K562 (cell line): ENCODE measurements at regions not wholly inside any gene's neighbourhood (a gene's known extent, or its start where the extent isn't known, plus 50 kb on each side); places are given as distances from the start of the nearest gene placed in this dataset.

Source experiments
- ATF1 ChIP-seq, 2 experiments: fragments of 450-650 bp in 1 of 2; IDR thresholded peaks; 2 replicates each; pipeline ENCODE4 v1.6.1; 2016; ENCODE audit warnings: missing compliant biosample characterization in 1 of 2, missing genetic modification characterization in 1 of 2
- ATF6 ChIP-seq: sonication (generic); formaldehyde crosslinking; IDR thresholded peaks from 2 replicates; pipeline ENCODE4 v1.4.0; 2020; ENCODE audit warnings: mild to moderate bottlenecking, missing genetic modification reagents
- BMI1 ChIP-seq: fragments of 150-350 bp; IDR thresholded peaks from 2 replicates; pipeline ENCODE4 v1.6.1; 2014; ENCODE audit warnings: low read length
- DMBX1 ChIP-seq: fragments of 250-450 bp; sonication (Bioruptor Pico); IDR thresholded peaks from 2 replicates; pipeline ENCODE4 v1.8.0; 2022; ENCODE audit warnings: inconsistent platforms, mild to moderate bottlenecking, moderate library complexity, borderline replicate concordance
- FIP1L1 ChIP-seq: fragments of 200-400 bp; formaldehyde crosslinking; IDR thresholded peaks from 2 replicates; pipeline ENCODE4 v1.6.1; 2018; ENCODE audit warnings: mild to moderate bottlenecking, low read depth, low read length; ENCODE audit not compliant: poor library complexity, severe bottlenecking
- FOXK2 ChIP-seq, 2 experiments: fragments of 450-650 bp; IDR thresholded peaks in 1 of 2; conservative IDR thresholded peaks in 1 of 2; 2 replicates each; pipeline ENCODE4 v1.6.1; 2016; ENCODE audit warnings: low read depth in 2 of 2, mild to moderate bottlenecking in 1 of 2
- GATA2 ChIP-seq: sonication (generic); formaldehyde crosslinking; IDR thresholded peaks from 2 replicates; pipeline ENCODE4 v1.4.0; 2020; ENCODE audit warnings: mild to moderate bottlenecking, missing genetic modification reagents
- HNRNPL ChIP-seq: fragments of 200-400 bp; formaldehyde crosslinking; IDR thresholded peaks from 2 replicates; pipeline ENCODE4 v1.6.1; 2017; ENCODE audit warnings: low read depth, mild to moderate bottlenecking, low read length
- LARP7 ChIP-seq: fragments of 450-650 bp; IDR thresholded peaks from 2 replicates; pipeline ENCODE4 v1.6.1; 2016
- MXI1 ChIP-seq: IDR thresholded peaks from 2 replicates; pipeline ENCODE4 v1.6.1; 2011; ENCODE audit warnings: low read depth, mild to moderate bottlenecking, improper control_type of control experiment, low read length
- NEUROD1 ChIP-seq: fragments of 150-350 bp; IDR thresholded peaks from 2 replicates; pipeline ENCODE4 v1.6.1; 2014; ENCODE audit warnings: borderline replicate concordance, low read length, low read depth; ENCODE audit not compliant: partially characterized antibody
- NR2C1 ChIP-seq, 2 experiments: fragments of 450-650 bp; IDR thresholded peaks; 2 replicates each; pipeline ENCODE4 v1.6.1; 2017; ENCODE audit warnings: mild to moderate bottlenecking in 2 of 2, antibody characterized with exemption in 1 of 2, inconsistent platforms in 1 of 2, missing compliant biosample characterization in 1 of 2, missing genetic modification characterization in 1 of 2
- PTBP1 ChIP-seq: fragments of 200-400 bp; formaldehyde crosslinking; IDR thresholded peaks from 2 replicates; pipeline ENCODE4 v1.6.1; 2017; ENCODE audit warnings: low read depth, low read length
- RAD21 ChIP-seq, 2 experiments: fragments of 250-450 bp in 1 of 2; fragments of 450-650 bp in 1 of 2; sonication (Bioruptor Pico) in 1 of 2; formaldehyde crosslinking in 1 of 2; IDR thresholded peaks in 1 of 2; conservative IDR thresholded peaks in 1 of 2; 2 replicates each; pipeline versions ENCODE4 v1.4.0 to v1.8.0; 2020 to 2022; ENCODE audit warnings: mild to moderate bottlenecking in 2 of 2, moderate library complexity in 1 of 2
- RFX7 ChIP-seq: fragments of 250-450 bp; sonication (Bioruptor Pico); IDR thresholded peaks from 2 replicates; pipeline ENCODE4 v1.5.1; 2021; ENCODE audit warnings: mild to moderate bottlenecking
- SIRT6 ChIP-seq: IDR thresholded peaks from one replicate; pipeline ENCODE4 v1.6.1; 2012; ENCODE audit warnings: low read depth, mild to moderate bottlenecking, control low read depth, inconsistent platforms, low read length, moderate library complexity
- SRSF1 ChIP-seq: fragments of 200-400 bp; formaldehyde crosslinking; IDR thresholded peaks from 2 replicates; pipeline ENCODE4 v1.6.1; 2017; ENCODE audit warnings: mild to moderate bottlenecking, low read depth, low read length, moderate library complexity
- ZC3H11A ChIP-seq: IDR thresholded peaks from 2 replicates; pipeline ENCODE4 v1.6.1; 2012; ENCODE audit warnings: low read depth, low read length, improper control_type of control experiment
- ZNF592 ChIP-seq: fragments of 450-650 bp; IDR thresholded peaks from 2 replicates; pipeline ENCODE4 v1.6.1; 2017; ENCODE audit warnings: antibody characterized with exemption, mild to moderate bottlenecking
- ZNF699 ChIP-seq: fragments of 250-450 bp; sonication (Bioruptor Pico); IDR thresholded peaks from 2 replicates; pipeline ENCODE4 v1.8.0; 2021; ENCODE audit warnings: mild to moderate bottlenecking, moderate library complexity; ENCODE audit not compliant: insufficient replicate concordance
- ZNF830 ChIP-seq: fragments of 250-450 bp; sonication (Bioruptor Pico); IDR thresholded peaks from 2 replicates; pipeline ENCODE4 v1.5.0; 2021; ENCODE audit warnings: mild to moderate bottlenecking
- TF ChIP-seq, protein P1 (sequence below): fragments of 250-450 bp; sonication (Bioruptor Pico); IDR thresholded peaks from 2 replicates; pipeline ENCODE4 v1.8.0; 2021; ENCODE audit warnings: borderline replicate concordance, mild to moderate bottlenecking, moderate library complexity; ENCODE audit not compliant: poor library complexity, severe bottlenecking

- TF ChIP-seq ZNF592 (no peak), ZC3H11A (no peak), ATF1 (CRISPR knock-in tag; IDR thresholded peaks at IDR 0.05) (0 out of 2 replicates have a peak, but pooled peaks have one; percentile 23), ATF1 (tag; IDR thresholded peaks at IDR 0.05) (peak; percentile 95), FIP1L1 (no peak), LARP7 (no peak), SIRT6 (no peak), MXI1 (peak; percentile 32), NR2C1 (IDR thresholded peaks at IDR 0.05) (no peak), NR2C1 (tag; IDR thresholded peaks at IDR 0.05) (no peak), NEUROD1 (peak; percentile 78), SRSF1 (no peak), BMI1 (peak; percentile 64), HNRNPL (no peak), ZNF830 (no peak), ATF6 (CRISPR knock-in tag) (no peak), PTBP1 (no peak), FOXK2 (conservative IDR thresholded peaks at IDR 0.05 in 1 of 2, IDR thresholded peaks at IDR 0.05 in 1 of 2; ENCODE audit: low read depth in 2 of 2) (peak; percentile 86 to 87), RAD21 (CRISPR knock-in tag; conservative IDR thresholded peaks at IDR 0.05 in 1 of 2, IDR thresholded peaks at IDR 0.05 in 1 of 2) (no peak), RFX7 (CRISPR knock-in tag) (no peak), ZNF699 (CRISPR knock-in tag) (no peak), GATA2 (CRISPR knock-in tag) (no peak), DMBX1 (CRISPR knock-in tag) (no peak)
- TF ChIP-seq, protein P1, sequence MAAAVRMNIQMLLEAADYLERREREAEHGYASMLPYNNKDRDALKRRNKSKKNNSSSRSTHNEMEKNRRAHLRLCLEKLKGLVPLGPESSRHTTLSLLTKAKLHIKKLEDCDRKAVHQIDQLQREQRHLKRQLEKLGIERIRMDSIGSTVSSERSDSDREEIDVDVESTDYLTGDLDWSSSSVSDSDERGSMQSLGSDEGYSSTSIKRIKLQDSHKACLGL (CRISPR knock-in tag) = no peak
Observed at GRCh38 chr7:25862261-25863004, 289.6 kb upstream of the NFE2L3 start (continued).
